SH-SY5Y (cell line): ENCODE measurements at regions not wholly inside any gene's neighbourhood (a gene's known extent, or its start where the extent isn't known, plus 50 kb on each side); places are given as distances from the start of the nearest gene placed in this dataset.

Experiments
- GATA2 ChIP-seq: IDR thresholded peaks from 2 replicates; pipeline ENCODE4 v1.6.1; 2011; ENCODE audit warnings: mild to moderate bottlenecking, low read depth, low read length
- GATA3 ChIP-seq: IDR thresholded peaks from 2 replicates; pipeline ENCODE4 v1.6.1; 2011; ENCODE audit warnings: low read depth, mild to moderate bottlenecking, low read length, moderate library complexity

DNA sequence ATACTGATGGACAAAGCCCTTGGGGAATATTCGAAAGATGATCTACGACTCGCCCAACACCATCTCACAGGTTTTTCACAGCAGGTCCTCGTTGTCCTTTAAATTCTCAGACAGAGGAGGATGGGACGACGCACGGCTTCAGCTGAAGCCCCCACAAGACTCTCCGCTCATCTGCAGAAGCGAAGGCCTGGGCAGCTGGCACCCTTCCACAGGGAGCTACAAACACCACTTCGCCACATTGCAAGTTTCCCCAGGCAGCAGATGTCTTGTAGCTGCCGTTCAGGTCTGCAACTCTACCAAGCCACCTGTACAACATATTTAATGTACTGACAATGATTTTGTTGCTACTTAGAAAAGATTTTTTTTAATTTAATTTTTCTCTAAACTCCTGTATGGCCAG is 642.9 kb downstream of the ZEB2 start:
- TF ChIP-seq GATA2 (no peak), GATA3 (no peak)
